DMS 273 treated with DMSO at 0.1 percent for 48 hours (cell line): ENCODE measurements at regions not wholly inside any gene's neighbourhood (a gene's known extent, or its start where the extent isn't known, plus 50 kb on each side); places are given as distances from the start of the nearest gene placed in this dataset.
"Not testable (repeated sequence)": the region's sequence is repeated elsewhere in the genome, so short reads cannot be mapped to it uniquely, and the experiment has no call there.

ENCODE experiments used
- DNase-seq: peaks from one replicate; lab custom pipeline; 2025; lab: John Stamatoyannopoulos, UW

- no peak for DNase-seq
Measured at GRCh38 chr13:76349700-76350099, 536.5 kb downstream of the KCTD12 start.

DNA sequence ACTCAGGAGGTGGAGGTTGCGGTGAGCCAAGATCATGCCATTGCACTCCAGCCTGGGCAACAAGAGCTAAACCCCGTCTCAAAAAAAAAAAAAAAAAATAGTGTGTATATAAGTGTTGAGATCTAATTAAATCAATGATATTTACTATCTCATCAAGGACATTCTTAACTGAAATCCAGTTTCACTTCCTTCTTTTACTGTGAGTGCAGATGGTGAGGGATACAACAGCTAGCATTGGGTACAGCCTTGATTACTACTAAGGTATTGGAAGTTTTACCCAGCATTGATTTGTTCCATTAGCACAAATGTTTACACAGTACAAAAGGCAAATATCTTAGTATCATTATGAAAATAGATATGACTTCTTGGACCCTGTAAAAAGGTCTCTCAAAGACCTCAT is 546.6 kb downstream of the KCTD12 start:
- DNase-seq: no peak

- DNase-seq: no peak
Measured at GRCh38 chr13:76338003-76338402, 548.2 kb downstream of the KCTD12 start.

- no peak for DNase-seq
Measured at GRCh38 chr13:76336889-76337844, 549.0 kb downstream of the KCTD12 start.

GRCh38 chr13:76335463-76335862 is 550.7 kb downstream of the KCTD12 start:
- DNase-seq: no peak

- DNase-seq: no peak
Measured at GRCh38 chr13:76331943-76332712, 554.1 kb downstream of the KCTD12 start.

DNA sequence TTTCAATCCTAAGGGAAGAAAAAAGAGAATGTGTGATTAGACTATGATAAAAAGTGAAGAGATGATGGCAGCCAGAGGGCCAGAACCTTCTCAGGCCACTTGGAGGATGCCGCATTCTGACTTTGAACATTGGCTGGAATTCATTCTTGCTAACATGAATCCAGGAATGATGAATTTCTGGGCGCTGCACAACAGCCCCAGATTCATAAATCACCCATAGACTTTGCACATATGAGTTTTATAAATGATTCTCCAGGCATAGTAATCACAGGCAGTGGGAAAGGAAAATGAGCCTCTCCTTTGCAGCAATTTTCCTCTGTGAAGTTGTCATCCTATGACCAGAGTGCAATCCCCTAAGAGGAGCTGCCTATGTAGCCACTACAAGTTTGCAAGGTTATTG is 555.4 kb downstream of the KCTD12 start:
- no peak for DNase-seq

DNA sequence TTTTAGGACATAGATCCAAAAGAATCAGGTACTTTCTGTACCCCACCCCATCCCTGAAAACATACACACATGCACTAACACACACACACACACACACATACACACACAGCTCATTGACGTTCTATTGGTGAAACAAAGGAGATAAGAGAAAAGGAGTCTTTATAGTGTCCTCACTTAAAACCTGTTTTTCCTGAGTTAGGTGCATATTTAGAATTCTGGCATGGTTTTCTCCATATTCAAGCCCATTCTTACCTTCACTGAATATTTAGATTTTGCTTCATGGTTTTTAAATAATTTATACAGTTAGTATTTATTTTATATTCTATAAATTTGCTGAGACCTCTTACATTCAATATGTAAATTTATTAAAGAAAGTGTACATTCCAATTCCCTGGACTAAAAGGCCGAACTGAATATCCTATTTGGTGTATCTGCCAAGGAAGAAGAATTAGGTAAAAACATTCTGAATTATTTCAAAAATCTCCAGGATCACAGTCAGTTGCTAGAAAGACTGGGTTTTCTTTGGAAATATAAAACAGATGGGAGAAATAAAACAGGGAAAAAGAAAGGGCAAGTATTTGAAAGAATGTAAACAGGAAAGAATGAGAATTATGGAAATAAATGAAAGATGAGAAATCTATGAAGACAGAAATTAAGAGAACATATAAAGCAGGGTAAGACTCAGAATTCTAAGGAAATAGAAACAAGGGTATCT is 556.2 kb downstream of the KCTD12 start:
- no peak for DNase-seq

GRCh38 chr13:76329004-76329403 is 557.2 kb downstream of the KCTD12 start:
- no peak for DNase-seq

DNA sequence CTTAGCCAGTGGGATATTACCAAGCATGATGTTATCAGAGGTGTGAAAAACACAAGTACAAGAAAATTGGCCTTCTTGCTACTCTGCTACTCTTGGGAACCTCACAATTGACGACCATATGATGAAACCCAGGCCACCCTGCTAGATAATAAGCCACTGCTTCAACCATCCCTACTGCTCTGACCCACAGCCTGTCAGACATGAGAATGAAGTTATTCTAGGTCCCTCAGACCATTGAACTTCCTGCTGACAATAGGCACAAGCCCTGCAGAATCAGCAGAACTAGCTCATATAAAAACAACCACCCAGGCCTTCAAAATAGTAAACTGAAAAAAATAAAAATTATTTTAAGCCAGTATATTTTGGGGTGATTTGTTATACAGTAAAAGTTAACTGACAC is 559.9 kb downstream of the KCTD12 start:
- no peak for DNase-seq

GRCh38 chr13:76319921-76320320 is 566.3 kb downstream of the KCTD12 start:
- no peak for DNase-seq

- peak; percentile 6 for DNase-seq
Measured at GRCh38 chr13:76316998-76317527, 569.1 kb downstream of the KCTD12 start.

- DNase-seq: no peak
Measured at GRCh38 chr13:76314495-76314894, 571.7 kb downstream of the KCTD12 start.

DNA sequence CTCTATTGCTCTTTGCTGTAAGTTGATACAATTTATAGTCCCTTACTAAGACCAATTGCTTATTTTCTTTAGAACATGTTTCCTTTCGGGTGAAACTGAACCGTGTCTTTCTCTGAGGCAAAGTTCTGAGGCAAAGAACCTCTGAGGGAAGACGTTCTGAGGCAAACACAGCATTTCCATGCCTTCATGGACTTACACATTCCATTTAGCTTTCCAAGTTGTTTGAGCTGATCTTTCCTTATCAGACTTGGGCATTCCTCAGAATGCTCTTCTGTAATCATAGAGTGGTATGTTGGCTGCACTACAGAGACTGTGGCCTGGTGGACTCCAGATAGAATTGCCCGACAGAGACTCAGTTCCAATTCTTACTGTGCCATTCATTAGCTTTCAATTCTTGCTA is 579.1 kb downstream of the KCTD12 start:
- DNase-seq: no peak

DNA sequence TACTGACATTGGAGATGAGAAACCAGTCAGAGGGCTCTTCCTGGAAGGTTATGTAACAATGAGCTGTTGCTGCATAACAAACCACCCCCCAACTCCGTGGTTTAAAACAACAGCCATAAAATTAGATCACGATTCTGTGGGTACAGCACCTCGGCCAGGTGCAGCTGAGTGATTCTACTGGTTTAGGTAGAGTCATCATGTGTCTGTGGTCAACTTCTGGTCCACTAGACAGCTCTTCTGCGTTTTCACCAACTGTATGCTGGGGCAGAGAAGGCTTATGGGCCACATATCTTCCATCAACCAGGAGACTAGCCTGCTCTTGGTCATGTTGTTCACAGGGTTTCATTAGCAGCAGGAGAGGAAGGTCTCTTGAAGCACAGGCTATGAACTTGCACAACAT is 585.5 kb downstream of the KCTD12 start:
- no peak for DNase-seq

GRCh38 chr13:76297331-76297730 is 588.9 kb downstream of the KCTD12 start:
- DNase-seq: no peak

- no peak for DNase-seq
Measured at GRCh38 chr13:76296751-76297150, 589.5 kb downstream of the KCTD12 start.

DNA sequence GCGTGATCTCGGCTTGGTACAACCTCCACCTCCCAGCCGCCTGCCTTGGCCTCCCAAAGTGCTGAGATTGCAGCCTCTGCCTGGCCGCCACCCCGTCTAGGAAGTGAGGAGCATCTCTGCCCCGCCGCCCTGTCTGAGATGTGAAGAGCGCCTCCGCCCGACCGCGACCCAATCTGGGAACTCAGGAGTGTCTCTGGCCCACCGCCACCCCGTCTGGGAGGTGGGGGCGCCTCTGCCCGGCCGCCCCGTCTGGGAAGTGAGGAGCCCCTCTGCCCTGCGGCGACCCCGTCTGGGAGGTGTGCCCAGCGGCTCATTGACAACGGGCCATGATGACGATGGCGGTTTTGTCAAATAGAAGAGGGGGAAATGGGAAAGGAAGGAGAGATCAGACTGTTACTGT is 591.2 kb downstream of the KCTD12 start:
- not testable (repeated sequence) for DNase-seq

DNA sequence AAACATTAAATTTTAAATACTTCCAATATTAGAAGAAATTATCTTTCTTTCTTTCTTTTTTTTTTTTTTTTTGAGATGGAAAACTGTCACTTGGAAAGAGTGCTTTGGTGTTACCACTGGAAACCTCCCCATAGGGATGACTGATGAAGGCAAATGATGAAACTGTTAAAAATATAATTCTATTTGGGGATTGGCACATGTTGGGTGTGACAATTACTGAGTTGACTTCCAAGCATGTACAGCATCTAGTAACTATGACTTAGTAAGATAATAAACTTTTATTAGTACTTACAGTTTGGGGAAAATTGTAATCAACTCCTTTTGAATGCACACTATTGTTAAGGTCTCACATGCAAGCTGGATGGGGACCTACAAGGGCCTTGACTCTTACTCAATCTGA is 592.5 kb downstream of the KCTD12 start:
- DNase-seq: no peak

DNA sequence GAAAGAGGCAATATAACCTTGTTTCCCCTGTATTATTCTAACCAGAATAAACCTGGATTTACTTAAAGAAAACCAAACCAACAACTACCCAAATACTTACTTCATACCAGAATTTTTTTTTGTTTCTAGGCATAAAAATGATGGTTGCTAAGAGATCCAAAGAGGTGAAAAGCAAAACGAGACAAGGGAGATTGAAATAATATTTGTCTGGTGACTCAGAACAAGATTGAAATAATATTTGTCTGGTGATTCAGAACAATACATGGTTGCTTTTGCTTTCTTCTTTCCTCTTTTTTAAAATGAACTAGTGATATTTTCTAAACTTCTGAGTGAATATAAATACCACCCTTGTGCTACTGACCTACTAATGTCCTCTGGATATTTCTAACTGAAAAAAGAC is 592.9 kb downstream of the KCTD12 start:
- DNase-seq: no peak

DNA sequence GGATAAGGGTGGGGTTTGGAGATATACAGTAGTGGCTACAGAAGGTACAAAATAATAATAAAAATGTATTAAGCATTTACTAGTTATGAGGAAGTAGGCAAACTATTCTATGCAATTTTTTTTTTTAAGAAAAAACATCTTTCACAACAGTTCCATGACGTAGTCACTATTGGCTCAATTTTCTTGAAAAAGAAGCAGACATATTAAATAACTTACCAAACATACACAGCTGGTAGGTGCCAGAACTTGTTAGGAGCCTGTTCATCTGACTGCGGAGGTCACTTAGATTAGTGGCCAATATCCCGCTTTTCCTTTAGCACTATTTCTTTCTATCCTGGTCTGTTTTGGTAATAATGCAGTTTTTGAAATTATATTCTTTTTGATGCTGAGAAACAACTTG is 593.5 kb downstream of the KCTD12 start:
- no peak for DNase-seq

DNA sequence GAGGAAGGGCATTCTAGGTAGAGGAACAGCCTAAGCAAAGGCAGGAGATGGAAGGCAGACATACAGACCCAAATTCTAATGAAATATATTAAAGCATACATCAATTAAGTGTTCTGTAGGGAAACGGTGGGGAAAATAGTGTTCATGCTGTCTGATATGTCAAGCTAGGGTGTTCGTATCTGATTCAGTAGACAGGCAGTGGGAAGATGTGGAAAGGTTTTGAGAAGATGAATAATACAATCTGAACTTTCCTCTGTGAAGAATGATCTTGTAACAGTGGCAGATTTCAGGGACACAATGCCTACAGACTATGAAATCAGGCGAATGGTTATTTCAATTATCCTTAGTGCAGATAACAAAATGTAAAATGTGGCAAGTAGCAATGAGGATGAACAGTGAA is 594.2 kb downstream of the KCTD12 start:
- no peak for DNase-seq
